Suprapubic skin (tissue), 3 donors: ENCODE measurements at regions not wholly inside any gene's neighbourhood (a gene's known extent, or its start where the extent isn't known, plus 50 kb on each side); places are given as distances from the start of the nearest gene placed in this dataset.

Experiments
- EP300 ChIP-seq: sonication (generic); formaldehyde crosslinking; IDR thresholded peaks from one replicate; pipeline ENCODE4 v1.6.1; 2017; ENCODE audit warnings: antibody characterized with exemption
- TF ChIP-seq, protein P1 (sequence below), 2 donors: fragments of 200-600 bp in 1 of 2; fragments of 450-650 bp in 1 of 2; sonication (generic) in 1 of 2; IDR thresholded peaks; one replicate each; pipeline ENCODE4 v1.5.1; 2016 to 2019; ENCODE audit warnings: antibody characterized with exemption in 2 of 2, mild to moderate bottlenecking in 1 of 2, moderate library complexity in 1 of 2

DNA sequence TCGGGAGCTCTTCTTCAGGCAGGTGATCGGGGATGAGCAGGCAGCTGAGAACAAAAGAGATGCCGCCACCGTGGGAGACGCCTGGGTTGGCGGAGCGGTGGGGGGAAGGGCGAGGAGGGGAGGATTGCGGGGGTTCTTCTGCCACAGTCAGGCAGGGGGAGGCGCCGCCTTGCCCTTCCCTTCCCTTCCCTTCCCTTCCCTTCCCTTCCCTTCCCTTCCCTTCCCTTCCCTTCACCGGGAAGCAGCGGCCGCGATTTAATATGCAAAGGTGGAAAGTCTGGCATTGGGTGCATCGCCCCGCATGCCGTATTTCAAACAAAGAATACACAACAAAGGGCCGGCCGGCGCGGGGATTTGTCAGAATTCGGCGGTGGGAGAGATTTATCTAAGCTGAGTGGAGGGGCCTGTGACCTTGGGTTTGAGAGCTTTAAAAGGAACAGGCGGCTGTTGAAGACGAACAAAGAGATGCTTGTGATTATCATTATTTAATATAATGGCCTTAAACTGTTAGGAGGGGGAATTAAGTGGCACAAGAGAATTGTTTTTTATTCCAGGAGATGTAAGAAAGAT, 262.3 kb upstream of the TNRC6C start:
- TF ChIP-seq EP300: no peak
- TF ChIP-seq, protein P1, sequence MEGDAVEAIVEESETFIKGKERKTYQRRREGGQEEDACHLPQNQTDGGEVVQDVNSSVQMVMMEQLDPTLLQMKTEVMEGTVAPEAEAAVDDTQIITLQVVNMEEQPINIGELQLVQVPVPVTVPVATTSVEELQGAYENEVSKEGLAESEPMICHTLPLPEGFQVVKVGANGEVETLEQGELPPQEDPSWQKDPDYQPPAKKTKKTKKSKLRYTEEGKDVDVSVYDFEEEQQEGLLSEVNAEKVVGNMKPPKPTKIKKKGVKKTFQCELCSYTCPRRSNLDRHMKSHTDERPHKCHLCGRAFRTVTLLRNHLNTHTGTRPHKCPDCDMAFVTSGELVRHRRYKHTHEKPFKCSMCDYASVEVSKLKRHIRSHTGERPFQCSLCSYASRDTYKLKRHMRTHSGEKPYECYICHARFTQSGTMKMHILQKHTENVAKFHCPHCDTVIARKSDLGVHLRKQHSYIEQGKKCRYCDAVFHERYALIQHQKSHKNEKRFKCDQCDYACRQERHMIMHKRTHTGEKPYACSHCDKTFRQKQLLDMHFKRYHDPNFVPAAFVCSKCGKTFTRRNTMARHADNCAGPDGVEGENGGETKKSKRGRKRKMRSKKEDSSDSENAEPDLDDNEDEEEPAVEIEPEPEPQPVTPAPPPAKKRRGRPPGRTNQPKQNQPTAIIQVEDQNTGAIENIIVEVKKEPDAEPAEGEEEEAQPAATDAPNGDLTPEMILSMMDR (IDR thresholded peaks at IDR 0.05): no peak
